HG02840 (cell line): ENCODE measurements at regions not wholly inside any gene's neighbourhood (a gene's known extent, or its start where the extent isn't known, plus 50 kb on each side); places are given as distances from the start of the nearest gene placed in this dataset.

Experiments
- ATAC-seq: cut with Tn5 transposase; IDR thresholded peaks from one replicate; pipeline ENCODE4 v1.9.1; 2021; ENCODE audit warnings: mild to moderate bottlenecking, moderate library complexity, moderate number of reproducible peaks; ENCODE audit not compliant: unreplicated experiment, low FRiP score

- ATAC-seq = no peak
Measured at GRCh38 chr22:22431271-22432220, 77.0 kb downstream of the ZNF280B start.

- no peak for ATAC-seq
Measured at GRCh38 chr22:22432479-22432878, 76.1 kb downstream of the ZNF280B start.

GRCh38 chr22:22432937-22433336, 75.6 kb downstream of the ZNF280B start:
- ATAC-seq = no peak

GRCh38 chr22:22433770-22434169, 74.8 kb downstream of the ZNF280B start:
- ATAC-seq = no peak
